AG04450 (cell line): ENCODE measurements at regions not wholly inside any gene's neighbourhood (a gene's known extent, or its start where the extent isn't known, plus 50 kb on each side); places are given as distances from the start of the nearest gene placed in this dataset.
A peak's percentile ranks its signal among the peaks of the same experiment; 100 is the strongest.

Source experiments
- CTCF ChIA-PET: fragments of 300-600, 350-600 bp; formaldehyde crosslinking; extraction: SDS; loops from one replicate; lab custom pipeline; 2022; ENCODE audit warnings: antibody characterized with exemption, inconsistent platforms; lab: Charles Lee
- POLR2A ChIA-PET: fragments of 350-600 bp; formaldehyde crosslinking; extraction: SDS; loops from one replicate; lab custom pipeline; 2021; ENCODE audit warnings: antibody characterized with exemption, inconsistent platforms; lab: Yijun Ruan, JAX
- DNase-seq: peaks from one replicate; pipeline ENCODE4 v3.0.0-alpha.2; 2011; ENCODE audit warnings: low read depth, low spot score
- H3K27ac ChIP-seq: one replicate; pipeline ENCODE4 v1.5.1; 2012; ENCODE audit warnings: low read depth, low read length, control low read depth
- H3K27me3 ChIP-seq: one replicate; pipeline ENCODE4 v1.6.0; 2012; ENCODE audit warnings: low read length; ENCODE audit not compliant: control insufficient read depth, insufficient read depth
- H3K4me3 ChIP-seq: 2 replicates; pipeline ENCODE4 v1.5.1; 2011; ENCODE audit warnings: mild to moderate bottlenecking, low read depth, low read length, control low read depth
- H3K9me3 ChIP-seq: 2 replicates; pipeline ENCODE4 v1.5.1; 2012; ENCODE audit warnings: low read length; ENCODE audit not compliant: control insufficient read depth, insufficient read depth
- CTCF ChIP-seq: IDR thresholded peaks from 2 replicates; pipeline ENCODE4 v1.5.1; 2011; ENCODE audit warnings: low read depth, low read length, control low read depth, inconsistent platforms

GRCh38 chr20:40894237-40894630 lies 134.4 kb upstream of the TOP1 start:
- CTCF ChIA-PET = interaction anchor here (1.2 kb wide), 1 partner anchor 23 kb away, joined by 3 read pairs; no protein-coding TSS in a partner anchor
- no peak for DNase-seq
- no peaks in the 10 kb centered on the region for H3K9me3 ChIP-seq
- no peak overlapping the region for H3K4me3 ChIP-seq
- no peak overlapping the region for H3K27ac ChIP-seq
- TF ChIP-seq CTCF = no peak
- POLR2A ChIA-PET = no interaction called here
- peaks cover 2% of the 10 kb centered on the region for H3K27me3 ChIP-seq

- Histone ChIP-seq H3K9me3 (no peaks in the 10 kb centered on the region), H3K27ac (no peak overlapping the region), H3K4me3 (no peak overlapping the region), H3K27me3 (peaks cover 2% of the 10 kb centered on the region)
- DNase-seq = no peak
- no peak for TF ChIP-seq CTCF
- ChIA-PET CTCF (interaction anchor here (1.2 kb wide), 1 partner anchor 23 kb away, joined by 3 read pairs; no protein-coding TSS in a partner anchor), POLR2A (no interaction called here)
Observed at GRCh38 chr20:40895182-40895581, 133.4 kb upstream of the TOP1 start.

- peaks cover 2% of the 10 kb centered on the region for H3K27me3 ChIP-seq
- H3K4me3 ChIP-seq = no peak overlapping the region
- DNase-seq = peak; percentile 16
- ChIA-PET CTCF (no interaction called here), POLR2A (no interaction called here)
- no peaks in the 10 kb centered on the region for H3K9me3 ChIP-seq
- no peak overlapping the region for H3K27ac ChIP-seq
- TF ChIP-seq CTCF = no peak
Observed at GRCh38 chr20:40896814-40897700, 131.6 kb upstream of the TOP1 start.

- Histone ChIP-seq H3K27ac (no peak overlapping the region), H3K27me3 (no peaks in the 10 kb centered on the region), H3K9me3 (no peaks in the 10 kb centered on the region), H3K4me3 (no peak overlapping the region)
- no peak for DNase-seq
- ChIA-PET CTCF (no interaction called here), POLR2A (no interaction called here)
- no peak for TF ChIP-seq CTCF
Observed at GRCh38 chr20:40899344-40899743, 129.3 kb upstream of the TOP1 start.

- no peak for DNase-seq
- POLR2A ChIA-PET = no interaction called here
- no peaks in the 10 kb centered on the region for H3K27me3 ChIP-seq
- CTCF ChIA-PET = no interaction called here
- H3K27ac ChIP-seq = no peak overlapping the region
- H3K9me3 ChIP-seq = no peaks in the 10 kb centered on the region
- no peak overlapping the region for H3K4me3 ChIP-seq
- no peak for TF ChIP-seq CTCF
Observed at GRCh38 chr20:40900666-40901215, 127.9 kb upstream of the TOP1 start.
